ENCODE measurements at regions not wholly inside any gene's neighbourhood (a gene's known extent, or its start where the extent isn't known, plus 50 kb on each side); places are given as distances from the start of the nearest gene placed in this dataset.

DNA sequence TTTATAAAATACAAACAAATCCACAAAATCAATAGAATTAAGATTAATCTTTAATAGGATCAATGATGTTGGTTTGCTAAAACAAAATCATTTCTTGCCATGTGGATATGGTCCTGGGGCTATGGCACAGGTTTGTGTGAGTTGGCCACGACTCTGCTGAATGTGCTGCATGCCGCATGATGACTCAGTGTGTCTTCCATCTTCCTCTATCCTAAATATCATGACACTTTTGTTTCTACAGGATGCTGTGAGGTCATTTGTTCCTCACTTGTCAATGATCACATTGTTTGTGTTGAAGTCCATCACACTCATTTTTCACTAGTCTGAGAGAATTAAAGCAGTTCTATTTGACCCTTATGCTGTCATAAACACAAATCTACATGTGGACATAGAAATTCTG lies 167.2 kb upstream of the ZBED5 start:
- Histone ChIP-seq H2BK12ac (ENCODE audit: low read length) (no peak overlapping the region), H4K91ac (ENCODE audit: low read depth, low read length) (no peak overlapping the region), H2AK5ac (ENCODE audit: low read length) (no peak overlapping the region), H3K4ac (ENCODE audit: low read depth, low read length) (no peak overlapping the region), H3K9ac (ENCODE audit: low read length) (no peak overlapping the region), H3K27ac (ENCODE audit: low read depth, low read length) (no peak overlapping the region), H3K4me2 (ENCODE audit: low read length) (no peak overlapping the region), H3K4me1 (ENCODE audit: control insufficient read depth in 1 of 2, insufficient read depth in 2 of 2, low read length in 2 of 2) (no peaks in the 10 kb centered on the region), H3K4me3 (ENCODE audit: low read depth, low read length) (no peak overlapping the region), H3K14ac (ENCODE audit: low read length) (no peak overlapping the region), H4K12ac (ENCODE audit: low read depth, low read length) (no peak overlapping the region), H3K36me3 (ENCODE audit: control insufficient read depth in 1 of 2, insufficient read depth in 2 of 2, low read length in 2 of 2) (no peaks in the 10 kb centered on the region), H3K27me3 (ENCODE audit: insufficient read depth, low read length) (no peaks in the 10 kb centered on the region), H3K9me3 (ENCODE audit: insufficient read depth, low read depth, low read length) (no peaks in the 10 kb centered on the region), H3K18ac (ENCODE audit: low read length) (no peak overlapping the region), H3K79me1 (ENCODE audit: low read length) (no peaks in the 10 kb centered on the region), H4K8ac (ENCODE audit: low read depth, low read length) (no peak overlapping the region), H2AFZ (ENCODE audit: insufficient read depth, low read length, poor library complexity) (no peak overlapping the region), H2BK5ac (ENCODE audit: low read depth, low read length, poor library complexity) (no peak overlapping the region), H3K79me2 (ENCODE audit: control insufficient read depth, insufficient read depth, low read length, poor library complexity) (no peaks in the 10 kb centered on the region), H3K23ac (ENCODE audit: low read length) (no peak overlapping the region), H2BK120ac (ENCODE audit: insufficient read depth, low read length, poor library complexity) (no peak overlapping the region)
- WGBS (ENCODE audit: extremely low coverage, insufficient coverage, insufficient read length): no CpG with 5 or more reads among the region's 2 CpGs
- DNase-seq: no peak

- Histone ChIP-seq H3K4me2 (ENCODE audit: low read length) (no peak overlapping the region), H3K9me3 (ENCODE audit: insufficient read depth, low read depth, low read length) (no peaks in the 10 kb centered on the region), H3K9ac (ENCODE audit: low read length) (no peak overlapping the region), H3K27me3 (ENCODE audit: insufficient read depth, low read length) (no peaks in the 10 kb centered on the region), H3K23ac (ENCODE audit: low read length) (no peak overlapping the region), H2BK5ac (ENCODE audit: low read depth, low read length, poor library complexity) (no peak overlapping the region), H3K14ac (ENCODE audit: low read length) (no peak overlapping the region), H3K36me3 (ENCODE audit: control insufficient read depth in 1 of 2, insufficient read depth in 2 of 2, low read length in 2 of 2) (no peaks in the 10 kb centered on the region), H2BK120ac (ENCODE audit: insufficient read depth, low read length, poor library complexity) (no peak overlapping the region), H4K12ac (ENCODE audit: low read depth, low read length) (no peak overlapping the region), H3K4me1 (ENCODE audit: control insufficient read depth in 1 of 2, insufficient read depth in 2 of 2, low read length in 2 of 2) (no peaks in the 10 kb centered on the region), H3K79me2 (ENCODE audit: control insufficient read depth, insufficient read depth, low read length, poor library complexity) (no peaks in the 10 kb centered on the region), H2AFZ (ENCODE audit: insufficient read depth, low read length, poor library complexity) (no peak overlapping the region), H3K4ac (ENCODE audit: low read depth, low read length) (no peak overlapping the region), H3K18ac (ENCODE audit: low read length) (no peak overlapping the region), H2AK5ac (ENCODE audit: low read length) (no peak overlapping the region), H3K27ac (ENCODE audit: low read depth, low read length) (no peak overlapping the region), H3K79me1 (ENCODE audit: low read length) (no peaks in the 10 kb centered on the region), H4K91ac (ENCODE audit: low read depth, low read length) (no peak overlapping the region), H4K8ac (ENCODE audit: low read depth, low read length) (no peak overlapping the region), H3K4me3 (ENCODE audit: low read depth, low read length) (no peak overlapping the region), H2BK12ac (ENCODE audit: low read length) (no peak overlapping the region)
- DNase-seq: peak in 1 of 2 donors; percentile 58
- no CpG with 5 or more reads among the region's 4 CpGs for WGBS (ENCODE audit: extremely low coverage, insufficient coverage, insufficient read length)
These were observed 164.4 kb upstream of the ZBED5 start for GRCh38 chr11:11022125-11022730.

DNA sequence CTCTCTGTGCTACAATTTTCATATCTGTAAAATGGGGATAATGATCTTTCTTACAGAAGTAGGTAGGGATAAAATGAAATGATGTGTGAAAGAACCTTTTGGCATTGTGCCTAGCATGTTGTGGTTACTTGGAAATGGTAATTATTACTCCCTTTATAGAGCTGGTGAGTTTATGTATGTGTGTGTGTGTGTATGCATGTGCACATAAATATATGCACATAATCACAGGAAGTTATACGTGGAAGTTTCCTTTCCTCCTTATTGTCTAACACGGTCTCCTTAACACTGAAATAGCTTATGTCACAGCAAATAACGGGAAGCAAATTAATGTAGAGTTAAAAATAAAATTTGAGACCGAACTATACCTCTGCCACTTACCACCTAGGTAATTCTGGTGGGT lies 163.7 kb upstream of the ZBED5 start:
- H4K91ac ChIP-seq (ENCODE audit: low read depth, low read length): no peak overlapping the region
- no peaks in the 10 kb centered on the region for H3K4me1 ChIP-seq (ENCODE audit: control insufficient read depth in 1 of 2, insufficient read depth in 2 of 2, low read length in 2 of 2)
- no peak overlapping the region for H3K4me3 ChIP-seq (ENCODE audit: low read depth, low read length)
- no peaks in the 10 kb centered on the region for H3K36me3 ChIP-seq (ENCODE audit: control insufficient read depth in 1 of 2, insufficient read depth in 2 of 2, low read length in 2 of 2)
- no peak overlapping the region for H3K23ac ChIP-seq (ENCODE audit: low read length)
- H2BK120ac ChIP-seq (ENCODE audit: insufficient read depth, low read length, poor library complexity): no peak overlapping the region
- no peaks in the 10 kb centered on the region for H3K79me1 ChIP-seq (ENCODE audit: low read length)
- H3K9me3 ChIP-seq (ENCODE audit: insufficient read depth, low read depth, low read length): no peaks in the 10 kb centered on the region
- H3K79me2 ChIP-seq (ENCODE audit: control insufficient read depth, insufficient read depth, low read length, poor library complexity): no peaks in the 10 kb centered on the region
- no peak overlapping the region for H4K8ac ChIP-seq (ENCODE audit: low read depth, low read length)
- no peak overlapping the region for H2BK5ac ChIP-seq (ENCODE audit: low read depth, low read length, poor library complexity)
- H3K18ac ChIP-seq (ENCODE audit: low read length): no peak overlapping the region
- no CpG with 5 or more reads among the region's 4 CpGs for WGBS (ENCODE audit: extremely low coverage, insufficient coverage, insufficient read length)
- no peak overlapping the region for H3K9ac ChIP-seq (ENCODE audit: low read length)
- H2AFZ ChIP-seq (ENCODE audit: insufficient read depth, low read length, poor library complexity): no peak overlapping the region
- DNase-seq: no peak
- no peak overlapping the region for H4K12ac ChIP-seq (ENCODE audit: low read depth, low read length)
- H3K4me2 ChIP-seq (ENCODE audit: low read length): no peak overlapping the region
- no peak overlapping the region for H2BK12ac ChIP-seq (ENCODE audit: low read length)
- H3K27me3 ChIP-seq (ENCODE audit: insufficient read depth, low read length): no peaks in the 10 kb centered on the region
- no peak overlapping the region for H3K27ac ChIP-seq (ENCODE audit: low read depth, low read length)
- H2AK5ac ChIP-seq (ENCODE audit: low read length): no peak overlapping the region
- no peak overlapping the region for H3K4ac ChIP-seq (ENCODE audit: low read depth, low read length)
- no peak overlapping the region for H3K14ac ChIP-seq (ENCODE audit: low read length)

DNA sequence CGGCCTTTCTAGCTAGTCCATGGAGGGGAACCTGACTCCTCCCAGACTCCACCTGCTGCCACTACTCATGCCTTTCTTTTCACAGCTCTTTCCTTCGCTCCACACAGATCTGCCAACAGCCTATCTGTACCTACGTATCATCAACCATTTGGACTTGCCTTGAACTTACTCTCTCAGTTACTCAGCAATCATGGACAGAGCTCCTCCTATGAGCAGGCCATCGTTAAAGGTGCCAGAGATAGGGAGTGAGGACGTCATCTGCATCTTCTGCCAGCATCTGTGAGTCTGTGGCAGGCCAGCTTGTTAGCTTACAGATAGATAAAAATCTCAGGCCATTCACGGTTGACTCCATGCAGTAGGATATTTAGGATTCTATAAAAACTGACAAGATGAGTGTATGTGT lies 162.9 kb upstream of the ZBED5 start:
- no peak overlapping the region for H3K4ac ChIP-seq (ENCODE audit: low read depth, low read length)
- no peak overlapping the region for H3K9ac ChIP-seq (ENCODE audit: low read length)
- no peak overlapping the region for H3K4me3 ChIP-seq (ENCODE audit: low read depth, low read length)
- no peak overlapping the region for H3K4me2 ChIP-seq (ENCODE audit: low read length)
- H3K18ac ChIP-seq (ENCODE audit: low read length): no peak overlapping the region
- no peaks in the 10 kb centered on the region for H3K9me3 ChIP-seq (ENCODE audit: insufficient read depth, low read depth, low read length)
- H3K23ac ChIP-seq (ENCODE audit: low read length): no peak overlapping the region
- H3K4me1 ChIP-seq (ENCODE audit: control insufficient read depth in 1 of 2, insufficient read depth in 2 of 2, low read length in 2 of 2): no peaks in the 10 kb centered on the region
- H2AFZ ChIP-seq (ENCODE audit: insufficient read depth, low read length, poor library complexity): no peak overlapping the region
- H3K79me2 ChIP-seq (ENCODE audit: control insufficient read depth, insufficient read depth, low read length, poor library complexity): no peaks in the 10 kb centered on the region
- no peak overlapping the region for H2BK12ac ChIP-seq (ENCODE audit: low read length)
- no peak overlapping the region for H4K91ac ChIP-seq (ENCODE audit: low read depth, low read length)
- no peak for DNase-seq
- no peak overlapping the region for H3K27ac ChIP-seq (ENCODE audit: low read depth, low read length)
- no peak overlapping the region for H2BK5ac ChIP-seq (ENCODE audit: low read depth, low read length, poor library complexity)
- H2BK120ac ChIP-seq (ENCODE audit: insufficient read depth, low read length, poor library complexity): no peak overlapping the region
- H3K36me3 ChIP-seq (ENCODE audit: control insufficient read depth in 1 of 2, insufficient read depth in 2 of 2, low read length in 2 of 2): no peaks in the 10 kb centered on the region
- no peak overlapping the region for H2AK5ac ChIP-seq (ENCODE audit: low read length)
- no CpG with 5 or more reads among the region's 6 CpGs for WGBS (ENCODE audit: extremely low coverage, insufficient coverage, insufficient read length)
- no peak overlapping the region for H4K8ac ChIP-seq (ENCODE audit: low read depth, low read length)
- H3K14ac ChIP-seq (ENCODE audit: low read length): no peak overlapping the region
- no peaks in the 10 kb centered on the region for H3K27me3 ChIP-seq (ENCODE audit: insufficient read depth, low read length)
- no peak overlapping the region for H4K12ac ChIP-seq (ENCODE audit: low read depth, low read length)
- H3K79me1 ChIP-seq (ENCODE audit: low read length): no peaks in the 10 kb centered on the region

All from trophoblast cell (in vitro differentiated cells and primary cell).